Caco-2 (cell line): ENCODE measurements at regions not wholly inside any gene's neighbourhood (a gene's known extent, or its start where the extent isn't known, plus 50 kb on each side); places are given as distances from the start of the nearest gene placed in this dataset.

Experiments
- BruUV-seq: library from RNA; stranded (reverse); fragments of 400-500 nt; replicated peaks from 2 replicates; lab custom pipeline; 2021; lab: Mats Ljungman, UMichigan
- CTCF ChIA-PET: fragments of 300-600 bp; sonication (Branson Sonifier 250); formaldehyde crosslinking; loops from one replicate; lab custom pipeline; 2022; ENCODE audit warnings: antibody characterized with exemption; lab: Charles Lee
- POLR2A ChIA-PET: fragments of 300-600 bp; sonication (Branson Sonifier 250); formaldehyde crosslinking; loops from one replicate; lab custom pipeline; 2022; ENCODE audit warnings: antibody characterized with exemption; lab: Charles Lee
- DNase-seq, 2 experiments: peaks; one replicate each; pipeline versions ENCODE4 v3.0.0 to v3.0.0-alpha.2; 2020 to 2022
- H3K27me3 ChIP-seq: replicated peaks from 2 replicates; pipeline ENCODE4 v1.6.0; 2011; ENCODE audit warnings: low read length; ENCODE audit not compliant: control insufficient read depth, insufficient read depth
- H3K36me3 ChIP-seq: 2 replicates; pipeline ENCODE4 v1.5.1; 2011; ENCODE audit warnings: low read length; ENCODE audit not compliant: control insufficient read depth, insufficient read depth
- H3K4me1 ChIP-seq: fragments of 250-450 bp; sonication (Bioruptor Pico); 2 replicates; pipeline ENCODE4 v1.5.1; 2020; ENCODE audit warnings: mild to moderate bottlenecking
- H3K4me3 ChIP-seq: 2 replicates; pipeline ENCODE4 v1.5.1; 2011; ENCODE audit warnings: low read depth, mild to moderate bottlenecking, control low read depth, low read length
- H3K9me3 ChIP-seq: fragments of 250-450 bp; sonication (Bioruptor Pico); 2 replicates; pipeline ENCODE4 v1.5.1; 2020; ENCODE audit warnings: mild to moderate bottlenecking, moderate library complexity
- H3K27ac Mint-ChIP-seq: one replicate; pipeline ENCODE4 v1.8.0; 2022; ENCODE audit warnings: mixed read lengths; ENCODE audit not compliant: unreplicated experiment
- H3K27me3 Mint-ChIP-seq: one replicate; pipeline ENCODE4 v1.8.0; 2022; ENCODE audit warnings: mixed read lengths; ENCODE audit not compliant: insufficient read depth, unreplicated experiment
- H3K36me3 Mint-ChIP-seq: one replicate; pipeline ENCODE4 v1.8.0; 2022; ENCODE audit warnings: mild to moderate bottlenecking, mixed read lengths; ENCODE audit not compliant: insufficient read depth, unreplicated experiment
- H3K4me1 Mint-ChIP-seq: one replicate; pipeline ENCODE4 v1.8.0; 2022; ENCODE audit warnings: low read depth, mixed read lengths; ENCODE audit not compliant: unreplicated experiment
- H3K4me3 Mint-ChIP-seq: one replicate; pipeline ENCODE4 v1.8.0; 2022; ENCODE audit warnings: mild to moderate bottlenecking, moderate library complexity, mixed read lengths; ENCODE audit not compliant: unreplicated experiment
- H3K9me3 Mint-ChIP-seq: one replicate; pipeline ENCODE4 v1.8.0; 2022; ENCODE audit warnings: mixed read lengths; ENCODE audit not compliant: unreplicated experiment
- CTCF ChIP-seq, 2 experiments: fragments of 200-600 bp in 1 of 2; IDR thresholded peaks; 1 replicate in 1 of 2; 2 replicates in 1 of 2; pipeline versions ENCODE4 v1.5.1 to v1.8.0; 2011 to 2022; ENCODE audit warnings: antibody characterized with exemption in 1 of 2, control low read depth in 1 of 2, inconsistent platforms in 1 of 2, low read depth in 1 of 2, low read length in 1 of 2, mild to moderate bottlenecking in 1 of 2, moderate library complexity in 1 of 2; ENCODE audit not compliant: insufficient read depth in 1 of 2, severe bottlenecking in 1 of 2, unreplicated experiment in 1 of 2
- intact Hi-C: fragments of 100-400 bp; cut with micrococcal nuclease; formaldehyde crosslinking; loops from one replicate; pipeline ENCODE4 v1.10.0; 2022; ENCODE audit not compliant: unreplicated experiment

- Histone ChIP-seq H3K9me3 (no peaks in the 10 kb centered on the region), H3K36me3 (no peaks in the 10 kb centered on the region), H3K4me1 (no peaks in the 10 kb centered on the region), H3K27me3 (no peaks in the 10 kb centered on the region), H3K4me3 (no peak overlapping the region)
- no peak for TF ChIP-seq CTCF (IDR thresholded peaks at IDR 0.05; ENCODE audit: insufficient read depth in 1 of 2, low read depth in 1 of 2, low read length in 1 of 2, severe bottlenecking in 1 of 2, unreplicated experiment in 1 of 2)
- intact Hi-C loops: no loop called here
- H3K36me3 Mint-ChIP-seq: no peaks in the 10 kb centered on the region
- no peaks in the 10 kb centered on the region for H3K4me1 Mint-ChIP-seq
- POLR2A ChIA-PET: no interaction called here
- no peaks in the 10 kb centered on the region for H3K27me3 Mint-ChIP-seq
- H3K9me3 Mint-ChIP-seq: no peaks in the 10 kb centered on the region
- no TSS peak for BruUV-seq
- no peak overlapping the region for H3K4me3 Mint-ChIP-seq
- CTCF ChIA-PET: no interaction called here
- DNase-seq: no peak
- no peak overlapping the region for H3K27ac Mint-ChIP-seq
Observed at GRCh38 chr6:105824732-105825131, 261.4 kb upstream of the PRDM1 start.

GRCh38 chr6:105821777-105822176, 264.4 kb upstream of the PRDM1 start:
- no peak for DNase-seq
- Histone ChIP-seq H3K27me3 (no peaks in the 10 kb centered on the region), H3K4me1 (no peaks in the 10 kb centered on the region), H3K4me3 (no peak overlapping the region), H3K36me3 (no peaks in the 10 kb centered on the region), H3K9me3 (no peaks in the 10 kb centered on the region)
- H3K4me1 Mint-ChIP-seq: no peaks in the 10 kb centered on the region
- no peak for TF ChIP-seq CTCF (IDR thresholded peaks at IDR 0.05; ENCODE audit: insufficient read depth in 1 of 2, low read depth in 1 of 2, low read length in 1 of 2, severe bottlenecking in 1 of 2, unreplicated experiment in 1 of 2)
- H3K27ac Mint-ChIP-seq: no peak overlapping the region
- no peak overlapping the region for H3K4me3 Mint-ChIP-seq
- H3K27me3 Mint-ChIP-seq: no peaks in the 10 kb centered on the region
- intact Hi-C loops: no loop called here
- no peaks in the 10 kb centered on the region for H3K9me3 Mint-ChIP-seq
- no TSS peak for BruUV-seq
- CTCF ChIA-PET: no interaction called here
- no peaks in the 10 kb centered on the region for H3K36me3 Mint-ChIP-seq
- POLR2A ChIA-PET: no interaction called here

GRCh38 chr6:105821027-105821426, 265.1 kb upstream of the PRDM1 start:
- no peaks in the 10 kb centered on the region for H3K27me3 ChIP-seq
- no peak for TF ChIP-seq CTCF (IDR thresholded peaks at IDR 0.05; ENCODE audit: insufficient read depth in 1 of 2, low read depth in 1 of 2, low read length in 1 of 2, severe bottlenecking in 1 of 2, unreplicated experiment in 1 of 2)
- intact Hi-C loops: no loop called here
- ChIA-PET CTCF (no interaction called here), POLR2A (no interaction called here)
- Mint-ChIP-seq H3K4me3 (no peak overlapping the region), H3K27ac (no peak overlapping the region), H3K27me3 (no peaks in the 10 kb centered on the region), H3K9me3 (no peaks in the 10 kb centered on the region), H3K4me1 (no peaks in the 10 kb centered on the region), H3K36me3 (no peaks in the 10 kb centered on the region)
- no peak for DNase-seq
- no peak overlapping the region for H3K4me3 ChIP-seq
- no peaks in the 10 kb centered on the region for H3K4me1 ChIP-seq
- H3K9me3 ChIP-seq: no peaks in the 10 kb centered on the region
- no peaks in the 10 kb centered on the region for H3K36me3 ChIP-seq
- no TSS peak for BruUV-seq
